Heart left ventricle (tissue), 16 donors: ENCODE measurements at regions not wholly inside any gene's neighbourhood (a gene's known extent, or its start where the extent isn't known, plus 50 kb on each side); places are given as distances from the start of the nearest gene placed in this dataset.
A peak's percentile ranks its signal among the peaks of the same experiment; 100 is the strongest.

Experiments
- ATAC-seq, 4 donors: fragments of 200-7000 bp; cut with Tn5 transposase; one replicate each; pipeline ENCODE4 v1.9.1; 2020 to 2022; ENCODE audit warnings: moderate library complexity in 4 of 4, mild to moderate bottlenecking in 3 of 4, moderate number of reproducible peaks in 1 of 4
- DNase-seq, 5 donors: peaks; one replicate each; pipeline ENCODE4 v3.0.0-alpha.2; 2020
- H3K27ac ChIP-seq, 12 donors: fragments of 200-600 bp; sonication (generic) in 4 of 12; one replicate each; pipeline versions ENCODE4 v1.5.0 to v1.8.0; 2016 to 2022; ENCODE audit warnings: mild to moderate bottlenecking in 2 of 12
- H3K27me3 ChIP-seq, 9 donors: fragments of 200-600 bp; sonication (generic) in 2 of 9; one replicate each; pipeline versions ENCODE4 v1.5.1 to v1.8.0; 2016 to 2022; ENCODE audit warnings: mild to moderate bottlenecking in 3 of 9
- H3K36me3 ChIP-seq, 9 donors: fragments of 200-600 bp; sonication (generic) in 2 of 9; one replicate each; pipeline versions ENCODE4 v1.5.0 to v1.8.0; 2018 to 2022; ENCODE audit warnings: mild to moderate bottlenecking in 2 of 9
- H3K4me1 ChIP-seq, 12 donors: fragments of 200-600 bp; sonication (generic) in 4 of 12; one replicate each; pipeline versions ENCODE4 v1.5.0 to v1.8.0; 2016 to 2022; ENCODE audit warnings: mild to moderate bottlenecking in 3 of 12
- H3K4me3 ChIP-seq, 12 donors: fragments of 200-600 bp; sonication (generic) in 4 of 12; one replicate each; pipeline versions ENCODE4 v1.5.0 to v1.8.0; 2017 to 2022; ENCODE audit warnings: mild to moderate bottlenecking in 9 of 12, moderate library complexity in 4 of 12
- H3K9me3 ChIP-seq, 12 donors: fragments of 200-600 bp; sonication (generic) in 4 of 12; one replicate each; pipeline versions ENCODE4 v1.5.0 to v1.8.0; 2016 to 2022; ENCODE audit warnings: mild to moderate bottlenecking in 1 of 12
- POLR2A ChIP-seq, 2 donors: fragments of 450-650 bp; IDR thresholded peaks; one replicate each; pipeline ENCODE4 v1.6.1; 2017; ENCODE audit warnings: antibody characterized with exemption in 2 of 2, mild to moderate bottlenecking in 2 of 2, moderate library complexity in 2 of 2
- WGBS, 4 donors: extraction: QIAGEN DNeasy Blood & Tissue Kit in 2 of 4; methylation state at CpG; one replicate each; pipeline versions ENCODE4 v1.1.5 to v1.1.7; 2013 to 2018; 5-methylcytosine and 5-hydroxymethylcytosine counted together
- intact Hi-C, 10 donors: fragments of 100-400 bp; cut with DNase I; formaldehyde crosslinking; loops; one replicate each; pipeline versions ENCODE4 v1.11.1 to v1.14.2; 2022
- TF ChIP-seq, protein P1 (sequence below), 12 donors: fragments of 200-600 bp; sonication (generic) in 4 of 12; IDR thresholded peaks; one replicate each; pipeline versions ENCODE4 v1.5.0 to v1.8.0; 2018 to 2022; ENCODE audit warnings: antibody characterized with exemption in 12 of 12, mild to moderate bottlenecking in 5 of 12
- donor health status: ischemic (EF 13 %, LVEDD 7.1; RV severe dilation, severe dysfunction).
- donor health status: healthy with polysubstance abuse.
- donor health status: DM: no; HTN: yes; CAD: no.
- donor health status: DM: no; HTN: no; CAD: no.
- donor health status: ischemic (EF 25% LVEDD 6.9; RV normal size, moderate dysfunction).
- donor health status: ischemic (EF 25% LVEDD 5.7; RV mildly dilated, moderate dysfunction).
- donor health status: healthy.
- donor health status: DM: yes; HTN: yes; CAD: no.
- donor health status: ischemic (EF 35%, LVEDD 5.7; RV mildly dilated, moderate dysfunction).
- donor health status: nonischemic (EF 11% LVEDD 7.7; RV severe dilation, severe dysfunction).
- donor health status: DM: yes; HTN: yes; CAD: no.
- donor health status: PGD.
- donor health status: ischemic (EF 29% LVEDD 5.4; RV normal size, mild dysfunction).
- donor health status: nonischemic (EF 23%, LVEDD 6.1; RV moderate dilation, normal function).

GRCh38 chr2:49251251-49251650, 96.9 kb upstream of the FSHR start:
- intact Hi-C loops = loop anchor here in 3 of 10 donors (10.0 kb wide), 4 partner anchors 84 to 1244 kb away; no protein-coding TSS in a partner anchor
- no peak overlapping the region for H3K27ac ChIP-seq
- no peaks in the 10 kb centered on the region for H3K4me1 ChIP-seq
- peaks cover 0 to 9% (median 2%) of the 10 kb centered on the region in 12 donors for H3K9me3 ChIP-seq
- 73 to 96% (median 89%) methylated on average over 5 of the region's 5 CpGs for WGBS, 4 donors
- DNase-seq (no peak), ATAC-seq (no peak)
- TF ChIP-seq, protein P1, sequence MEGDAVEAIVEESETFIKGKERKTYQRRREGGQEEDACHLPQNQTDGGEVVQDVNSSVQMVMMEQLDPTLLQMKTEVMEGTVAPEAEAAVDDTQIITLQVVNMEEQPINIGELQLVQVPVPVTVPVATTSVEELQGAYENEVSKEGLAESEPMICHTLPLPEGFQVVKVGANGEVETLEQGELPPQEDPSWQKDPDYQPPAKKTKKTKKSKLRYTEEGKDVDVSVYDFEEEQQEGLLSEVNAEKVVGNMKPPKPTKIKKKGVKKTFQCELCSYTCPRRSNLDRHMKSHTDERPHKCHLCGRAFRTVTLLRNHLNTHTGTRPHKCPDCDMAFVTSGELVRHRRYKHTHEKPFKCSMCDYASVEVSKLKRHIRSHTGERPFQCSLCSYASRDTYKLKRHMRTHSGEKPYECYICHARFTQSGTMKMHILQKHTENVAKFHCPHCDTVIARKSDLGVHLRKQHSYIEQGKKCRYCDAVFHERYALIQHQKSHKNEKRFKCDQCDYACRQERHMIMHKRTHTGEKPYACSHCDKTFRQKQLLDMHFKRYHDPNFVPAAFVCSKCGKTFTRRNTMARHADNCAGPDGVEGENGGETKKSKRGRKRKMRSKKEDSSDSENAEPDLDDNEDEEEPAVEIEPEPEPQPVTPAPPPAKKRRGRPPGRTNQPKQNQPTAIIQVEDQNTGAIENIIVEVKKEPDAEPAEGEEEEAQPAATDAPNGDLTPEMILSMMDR (IDR thresholded peaks at IDR 0.05) = no peak
- no peak for TF ChIP-seq POLR2A (IDR thresholded peaks at IDR 0.05)
- no peaks in the 10 kb centered on the region for H3K27me3 ChIP-seq
- no peaks in the 10 kb centered on the region for H3K36me3 ChIP-seq
- H3K4me3 ChIP-seq = no peak overlapping the region

GRCh38 chr2:49248506-49248905, 94.2 kb upstream of the FSHR start:
- Histone ChIP-seq H3K4me3 (no peak overlapping the region), H3K27ac (no peak overlapping the region), H3K36me3 (no peaks in the 10 kb centered on the region), H3K27me3 (no peaks in the 10 kb centered on the region), H3K4me1 (no peaks in the 10 kb centered on the region), H3K9me3 (peaks cover 0 to 26% (median 3%) of the 10 kb centered on the region in 12 donors)
- ATAC-seq (peak in 2 of 4 donors; percentile 73 to 78), DNase-seq (peak in 1 of 5 donors; percentile 30)
- WGBS, 4 donors = 59 to 82% (median 78%) methylated on average over 1 of the region's 1 CpG
- intact Hi-C loops = no loop called here
- TF ChIP-seq, protein P1 (IDR thresholded peaks at IDR 0.05) = no peak
- no peak for TF ChIP-seq POLR2A (IDR thresholded peaks at IDR 0.05)

DNA sequence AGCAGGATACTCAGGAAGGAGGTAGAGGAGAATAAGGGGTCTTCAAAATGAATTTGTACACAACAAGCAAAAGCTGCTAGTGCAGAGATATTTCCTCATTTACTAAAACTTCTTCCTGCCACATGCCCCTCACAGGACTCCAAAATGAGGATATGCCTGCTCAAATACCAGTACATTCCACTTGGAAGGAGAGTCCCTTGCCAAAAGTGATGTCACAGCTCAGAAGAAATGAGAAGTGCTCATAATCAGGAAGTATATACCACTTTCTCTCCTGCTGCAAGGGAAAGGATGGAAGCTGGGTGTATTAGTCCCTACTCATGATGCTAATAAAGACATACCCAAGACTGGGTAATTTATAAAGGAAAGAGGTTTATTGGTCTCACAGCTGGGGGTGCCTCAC, 87.7 kb upstream of the FSHR start:
- Histone ChIP-seq H3K27ac (no peak overlapping the region), H3K4me1 (no peaks in the 10 kb centered on the region), H3K27me3 (no peaks in the 10 kb centered on the region), H3K4me3 (no peak overlapping the region), H3K9me3 (peaks cover 0 to 26% (median under 1%) of the 10 kb centered on the region in 12 donors), H3K36me3 (no peaks in the 10 kb centered on the region)
- intact Hi-C loops = no loop called here
- no peak for DNase-seq
- no peak for ATAC-seq
- no peak for TF ChIP-seq POLR2A (IDR thresholded peaks at IDR 0.05)
- TF ChIP-seq, protein P1 (IDR thresholded peaks at IDR 0.05) = no peak

GRCh38 chr2:49241501-49241900, 87.2 kb upstream of the FSHR start:
- Histone ChIP-seq H3K27ac (no peak overlapping the region), H3K36me3 (no peaks in the 10 kb centered on the region), H3K4me1 (no peaks in the 10 kb centered on the region), H3K9me3 (peaks cover 0 to 21% (median 0%) of the 10 kb centered on the region in 12 donors), H3K4me3 (no peak overlapping the region), H3K27me3 (no peaks in the 10 kb centered on the region)
- intact Hi-C loops = no loop called here
- TF ChIP-seq, protein P1 (IDR thresholded peaks at IDR 0.05) = no peak
- TF ChIP-seq POLR2A (IDR thresholded peaks at IDR 0.05) = no peak
- ATAC-seq = no peak
- no peak for DNase-seq
